ENCODE measurements at regions not wholly inside any gene's neighbourhood (a gene's known extent, or its start where the extent isn't known, plus 50 kb on each side); places are given as distances from the start of the nearest gene placed in this dataset.

GRCh38 chr19:29467824-29468401 lies 57.9 kb upstream of the VSTM2B start:
- H3K9me3 Mint-ChIP-seq: peaks cover 2% of the 10 kb centered on the region
- no peaks in the 10 kb centered on the region for H3K4me1 Mint-ChIP-seq (ENCODE audit: low read depth)
- H3K4me3 Mint-ChIP-seq: no peak overlapping the region
- no peaks in the 10 kb centered on the region for H3K36me3 Mint-ChIP-seq (ENCODE audit: low read depth)
- CTCF ChIA-PET: interaction anchor here (0.5 kb wide), 1 partner anchor 224 kb away, joined by 4 read pairs; no protein-coding TSS in a partner anchor
- no peak overlapping the region for H3K27ac Mint-ChIP-seq
- DNase-seq: peak; percentile 51
- intact Hi-C loops (cut with micrococcal nuclease): loop anchor here (10.0 kb wide), 3 partner anchors 57 to 227 kb away; partner anchors contain the start of gene VSTM2B
- peaks cover 21% of the 10 kb centered on the region for H3K27me3 Mint-ChIP-seq (ENCODE audit: low read depth)

- Mint-ChIP-seq H3K9me3 (peaks cover 3% of the 10 kb centered on the region), H3K27me3 (ENCODE audit: low read depth) (peaks cover 20% of the 10 kb centered on the region), H3K4me1 (ENCODE audit: low read depth) (no peaks in the 10 kb centered on the region), H3K36me3 (ENCODE audit: low read depth) (no peaks in the 10 kb centered on the region), H3K27ac (no peak overlapping the region), H3K4me3 (no peak overlapping the region)
- intact Hi-C loops (cut with micrococcal nuclease): no loop called here
- no peak for DNase-seq
- CTCF ChIA-PET: no interaction called here
Observed at GRCh38 chr19:29475469-29475868, 50.3 kb upstream of the VSTM2B start.
